Peyer's patch (tissue), 4 donors: ENCODE measurements at regions not wholly inside any gene's neighbourhood (a gene's known extent, or its start where the extent isn't known, plus 50 kb on each side); places are given as distances from the start of the nearest gene placed in this dataset.
"Not testable (repeated sequence)": the region's sequence is repeated elsewhere in the genome, so short reads cannot be mapped to it uniquely, and the experiment has no call there.

Experiments
- DNase-seq, 3 donors: peaks; one replicate each; pipeline ENCODE4 v3.0.0-alpha.2; 2017 to 2019
- H3K27ac ChIP-seq, 4 donors: fragments of 200-600 bp; sonication (generic); one replicate each; pipeline ENCODE4 v1.5.1; 2016 to 2019
- H3K27me3 ChIP-seq, 2 donors: fragments of 200-600 bp; sonication (generic); one replicate each; pipeline ENCODE4 v1.5.1; 2019
- H3K36me3 ChIP-seq, 3 donors: fragments of 200-600 bp; sonication (generic); one replicate each; pipeline ENCODE4 v1.5.1; 2016 to 2019
- H3K4me1 ChIP-seq, 4 donors: fragments of 200-600 bp; sonication (generic); one replicate each; pipeline ENCODE4 v1.5.1; 2016 to 2019
- H3K4me3 ChIP-seq, 4 donors: fragments of 200-600 bp; sonication (generic); 1 replicate in 3 of 4; 2 replicates in 1 of 4; pipeline ENCODE4 v1.5.1; 2016 to 2019; ENCODE audit warnings: mild to moderate bottlenecking in 1 of 4
- H3K9me3 ChIP-seq, 4 donors: fragments of 200-600 bp; sonication (generic); one replicate each; pipeline ENCODE4 v1.5.1; 2016 to 2019; ENCODE audit warnings: mild to moderate bottlenecking in 1 of 4
- POLR2A ChIP-seq, 2 donors: fragments of 450-650 bp; IDR thresholded peaks; one replicate each; pipeline ENCODE4 v1.5.1; 2017; ENCODE audit warnings: antibody characterized with exemption in 2 of 2, mild to moderate bottlenecking in 2 of 2, moderate library complexity in 2 of 2
- TF ChIP-seq, protein P1 (sequence below), 6 experiments: fragments of 450-650 bp in 4 of 6; fragments of 200-600 bp in 2 of 6; sonication (generic) in 1 of 6; IDR thresholded peaks; one replicate each; pipeline ENCODE4 v1.5.1; 2017 to 2019; ENCODE audit warnings: antibody characterized with exemption in 6 of 6, mild to moderate bottlenecking in 3 of 6, moderate library complexity in 1 of 6

DNA sequence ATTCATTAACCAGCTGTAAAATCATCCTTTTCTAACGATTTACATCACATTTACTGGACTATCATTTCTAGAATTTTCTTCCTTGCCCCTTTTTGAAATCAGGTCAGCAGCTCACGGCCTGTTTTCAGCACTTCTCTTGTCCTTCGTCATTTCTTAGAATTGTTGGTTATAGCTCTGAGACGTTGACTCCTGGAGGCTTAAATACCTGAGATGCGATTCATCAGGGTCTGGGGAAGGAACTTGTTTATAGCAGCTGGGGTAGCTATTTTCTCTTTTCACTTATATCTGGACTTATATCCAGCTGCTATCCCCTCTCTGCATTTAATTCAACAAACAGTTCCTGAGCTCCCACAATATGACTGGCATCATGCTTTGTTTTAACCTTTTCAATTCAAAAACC, 338.7 kb upstream of the TNRC6C start:
- Histone ChIP-seq H3K27me3 (no peaks in the 10 kb centered on the region), H3K36me3 (no peaks in the 10 kb centered on the region), H3K4me1 (no peaks in the 10 kb centered on the region), H3K4me3 (no peak overlapping the region), H3K27ac (no peak overlapping the region), H3K9me3 (no peaks in the 10 kb centered on the region)
- no peak for DNase-seq
- TF ChIP-seq, protein P1, sequence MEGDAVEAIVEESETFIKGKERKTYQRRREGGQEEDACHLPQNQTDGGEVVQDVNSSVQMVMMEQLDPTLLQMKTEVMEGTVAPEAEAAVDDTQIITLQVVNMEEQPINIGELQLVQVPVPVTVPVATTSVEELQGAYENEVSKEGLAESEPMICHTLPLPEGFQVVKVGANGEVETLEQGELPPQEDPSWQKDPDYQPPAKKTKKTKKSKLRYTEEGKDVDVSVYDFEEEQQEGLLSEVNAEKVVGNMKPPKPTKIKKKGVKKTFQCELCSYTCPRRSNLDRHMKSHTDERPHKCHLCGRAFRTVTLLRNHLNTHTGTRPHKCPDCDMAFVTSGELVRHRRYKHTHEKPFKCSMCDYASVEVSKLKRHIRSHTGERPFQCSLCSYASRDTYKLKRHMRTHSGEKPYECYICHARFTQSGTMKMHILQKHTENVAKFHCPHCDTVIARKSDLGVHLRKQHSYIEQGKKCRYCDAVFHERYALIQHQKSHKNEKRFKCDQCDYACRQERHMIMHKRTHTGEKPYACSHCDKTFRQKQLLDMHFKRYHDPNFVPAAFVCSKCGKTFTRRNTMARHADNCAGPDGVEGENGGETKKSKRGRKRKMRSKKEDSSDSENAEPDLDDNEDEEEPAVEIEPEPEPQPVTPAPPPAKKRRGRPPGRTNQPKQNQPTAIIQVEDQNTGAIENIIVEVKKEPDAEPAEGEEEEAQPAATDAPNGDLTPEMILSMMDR (IDR thresholded peaks at IDR 0.05): no peak
- TF ChIP-seq POLR2A (IDR thresholded peaks at IDR 0.05): no peak

DNA sequence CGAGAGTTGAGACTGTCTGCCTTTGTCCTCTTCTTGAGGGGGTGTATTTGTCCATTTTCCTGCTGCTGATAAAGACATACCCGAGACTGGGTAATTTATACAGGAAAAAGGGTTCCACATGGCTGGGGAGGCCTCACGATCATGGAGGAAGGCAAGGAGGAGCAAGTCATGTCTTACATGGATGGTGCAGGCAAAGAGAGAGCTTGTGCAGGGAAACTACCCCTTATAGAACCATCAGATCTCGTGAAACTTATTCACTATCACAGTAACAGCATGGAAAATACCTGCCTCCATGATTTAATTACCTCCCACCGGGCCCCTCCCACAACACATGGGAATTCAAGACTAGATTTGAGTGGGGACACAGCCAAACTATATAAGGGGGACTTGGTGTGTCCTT, 338.2 kb upstream of the TNRC6C start:
- Histone ChIP-seq H3K27ac (no peak overlapping the region), H3K36me3 (no peaks in the 10 kb centered on the region), H3K4me3 (no peak overlapping the region), H3K9me3 (no peaks in the 10 kb centered on the region), H3K27me3 (no peaks in the 10 kb centered on the region), H3K4me1 (no peaks in the 10 kb centered on the region)
- TF ChIP-seq POLR2A (IDR thresholded peaks at IDR 0.05): no peak
- TF ChIP-seq, protein P1 (IDR thresholded peaks at IDR 0.05): no peak
- no peak for DNase-seq

DNA sequence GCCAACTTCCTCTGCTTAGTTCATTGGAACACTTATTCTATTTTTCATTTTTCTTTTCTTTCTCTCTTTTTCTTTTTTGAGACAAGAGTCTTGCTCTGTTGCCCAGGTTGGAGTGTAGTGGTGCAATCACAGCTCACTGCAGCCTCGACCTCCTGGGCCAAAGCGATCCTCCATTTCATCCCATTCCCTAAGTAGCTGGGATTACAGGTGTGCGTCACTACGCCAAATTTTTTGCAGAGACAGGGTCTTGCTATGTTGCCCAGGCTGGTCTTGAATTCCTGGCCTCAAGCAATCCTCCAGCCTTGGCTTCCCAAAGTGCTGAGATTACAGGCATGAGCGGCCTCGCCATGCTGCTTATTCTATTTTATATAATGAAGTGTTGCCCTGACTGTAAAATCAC, 336.4 kb upstream of the TNRC6C start:
- H3K36me3 ChIP-seq, DNase-seq, H3K9me3 ChIP-seq, H3K27me3 ChIP-seq, H3K27ac ChIP-seq, H3K4me1 ChIP-seq, H3K4me3 ChIP-seq: not testable (repeated sequence)

DNA sequence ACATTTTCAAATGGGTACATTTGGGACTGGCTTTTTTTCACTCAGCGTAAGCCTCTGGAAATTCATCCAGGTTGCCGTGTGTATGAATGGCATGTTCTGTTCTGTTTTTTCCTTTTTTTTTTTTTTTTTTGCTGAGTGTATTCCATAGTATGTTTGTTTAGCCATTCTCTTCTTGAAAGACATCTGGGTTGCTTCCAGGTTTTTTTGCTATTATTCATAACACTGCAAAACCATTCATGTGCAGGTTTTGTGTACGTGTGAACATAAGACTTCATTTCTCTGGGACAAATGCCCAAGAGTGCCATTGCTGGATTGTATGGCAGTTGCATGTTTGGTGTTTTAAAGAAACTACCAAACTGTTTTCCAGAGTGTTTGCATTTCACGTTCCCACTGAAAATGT, 335.9 kb upstream of the TNRC6C start:
- no peaks in the 10 kb centered on the region for H3K36me3 ChIP-seq
- H3K9me3 ChIP-seq: no peaks in the 10 kb centered on the region
- no peak for DNase-seq
- TF ChIP-seq, protein P1 (IDR thresholded peaks at IDR 0.05): no peak
- TF ChIP-seq POLR2A (IDR thresholded peaks at IDR 0.05): no peak
- H3K4me3 ChIP-seq: no peak overlapping the region
- no peak overlapping the region for H3K27ac ChIP-seq
- no peaks in the 10 kb centered on the region for H3K27me3 ChIP-seq
- H3K4me1 ChIP-seq: no peaks in the 10 kb centered on the region

DNA sequence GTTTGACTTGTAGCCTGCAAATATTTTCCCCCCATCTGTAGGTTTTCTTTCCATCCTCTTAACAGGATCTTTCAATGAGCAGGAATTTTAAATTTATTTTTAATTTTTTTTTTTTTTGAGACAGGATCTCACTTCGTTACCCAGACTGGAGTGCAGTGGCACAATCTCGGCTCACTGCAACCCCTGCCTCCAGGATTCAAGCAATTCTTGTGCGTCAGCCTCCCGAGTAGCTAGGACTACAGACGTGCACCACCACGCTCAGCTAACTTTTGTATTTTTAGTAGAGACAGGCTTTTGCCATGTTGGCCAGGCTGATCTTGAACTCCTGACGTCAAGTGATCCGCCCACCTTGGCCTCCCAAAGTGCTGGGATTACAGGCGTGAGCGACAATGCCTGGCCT, 335.2 kb upstream of the TNRC6C start:
- H3K27me3 ChIP-seq, H3K4me1 ChIP-seq, DNase-seq, H3K27ac ChIP-seq, H3K36me3 ChIP-seq, H3K9me3 ChIP-seq, H3K4me3 ChIP-seq: not testable (repeated sequence)

DNA sequence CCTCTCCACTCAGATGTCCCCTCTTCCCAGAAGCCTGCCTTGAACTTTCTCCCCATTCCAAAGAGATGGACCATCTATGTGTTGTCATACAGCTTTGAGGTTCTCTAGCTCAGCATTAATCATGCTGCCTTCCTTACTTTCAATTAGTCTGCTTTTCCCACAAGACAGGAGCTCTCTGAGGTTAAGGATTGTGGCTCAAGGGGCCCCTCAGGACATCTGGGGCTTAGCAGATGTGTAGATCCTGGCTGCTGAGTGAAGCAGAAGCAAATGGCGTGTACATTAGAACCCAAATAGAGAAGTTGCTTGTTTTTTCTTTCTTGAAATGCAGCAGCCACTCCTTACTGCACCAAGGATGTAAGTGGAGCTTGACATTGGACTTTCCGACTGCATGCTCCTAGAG, 330.5 kb upstream of the TNRC6C start:
- H3K27ac ChIP-seq: no peak overlapping the region
- H3K36me3 ChIP-seq: no peaks in the 10 kb centered on the region
- no peaks in the 10 kb centered on the region for H3K4me1 ChIP-seq
- H3K9me3 ChIP-seq: no peaks in the 10 kb centered on the region
- no peaks in the 10 kb centered on the region for H3K27me3 ChIP-seq
- DNase-seq: no peak
- H3K4me3 ChIP-seq: no peak overlapping the region
- TF ChIP-seq POLR2A (IDR thresholded peaks at IDR 0.05): no peak
- TF ChIP-seq, protein P1 (IDR thresholded peaks at IDR 0.05): no peak

DNA sequence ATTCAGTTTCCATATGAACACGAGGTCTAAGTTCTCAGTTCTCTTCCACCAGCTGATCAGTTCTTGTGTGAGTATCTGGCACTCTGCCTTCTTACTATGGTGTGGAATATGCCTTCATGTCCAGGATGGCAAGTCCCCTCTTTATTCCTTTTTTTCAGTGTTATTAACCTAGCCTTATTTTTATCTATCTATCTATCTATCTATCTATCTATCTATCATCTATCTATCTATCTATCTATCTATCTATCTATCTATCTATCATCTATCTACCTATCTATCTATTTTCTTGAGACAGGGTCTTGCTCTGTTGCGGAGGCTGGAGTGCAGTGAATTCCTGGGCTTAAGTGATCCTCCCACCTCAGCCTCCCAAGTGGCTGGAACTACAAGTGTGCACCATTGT, 329.2 kb upstream of the TNRC6C start:
- not testable (repeated sequence) for DNase-seq, H3K9me3 ChIP-seq

More for the DNA sequence above, 329.2 kb upstream of the TNRC6C start:
- not testable (repeated sequence) for H3K4me3 ChIP-seq, H3K27me3 ChIP-seq, H3K4me1 ChIP-seq, H3K27ac ChIP-seq, H3K36me3 ChIP-seq
